ENCODE measurements at regions not wholly inside any gene's neighbourhood (a gene's known extent, or its start where the extent isn't known, plus 50 kb on each side); places are given as distances from the start of the nearest gene placed in this dataset.

DNA sequence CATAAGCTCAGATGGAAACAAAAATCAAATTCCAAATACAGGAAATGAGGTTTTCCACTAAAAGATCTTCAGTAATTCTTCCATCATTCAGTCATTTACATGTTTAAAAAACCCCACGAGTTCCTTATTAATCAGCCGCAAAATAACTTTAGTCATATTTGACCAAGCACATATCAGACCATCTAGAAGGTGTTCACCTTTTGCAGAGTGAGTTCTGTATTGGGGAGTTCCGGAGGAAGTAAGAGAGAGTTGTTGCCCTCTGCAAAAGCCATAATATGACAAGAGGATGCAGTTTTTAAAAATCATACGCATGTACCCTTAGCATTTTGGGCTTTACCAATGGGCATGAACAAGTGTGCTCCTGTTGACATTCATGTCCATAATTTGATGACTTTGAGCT lies 61.6 kb downstream of the CCR1 start:
- no peak for DNase-seq

DNA sequence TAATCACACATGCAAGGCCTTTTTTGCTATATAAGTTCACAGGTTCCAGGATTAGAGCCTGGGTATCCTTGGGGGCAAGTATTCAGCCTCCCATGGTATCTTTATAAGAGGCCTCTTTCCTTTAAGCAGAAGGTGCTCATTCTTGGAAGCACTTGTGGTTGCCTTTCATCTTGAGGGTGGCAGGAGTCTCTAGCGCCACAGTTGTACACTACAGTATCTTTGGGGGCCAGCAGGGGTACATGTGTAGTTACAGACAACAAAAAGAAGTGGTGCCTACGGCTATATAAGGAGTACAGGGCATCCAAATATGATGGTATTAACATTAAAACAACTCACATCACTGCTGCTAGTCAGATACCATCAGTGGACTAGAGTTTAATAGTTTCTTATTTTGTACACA lies 62.1 kb downstream of the CCR1 start:
- DNase-seq, result no peak

DNA sequence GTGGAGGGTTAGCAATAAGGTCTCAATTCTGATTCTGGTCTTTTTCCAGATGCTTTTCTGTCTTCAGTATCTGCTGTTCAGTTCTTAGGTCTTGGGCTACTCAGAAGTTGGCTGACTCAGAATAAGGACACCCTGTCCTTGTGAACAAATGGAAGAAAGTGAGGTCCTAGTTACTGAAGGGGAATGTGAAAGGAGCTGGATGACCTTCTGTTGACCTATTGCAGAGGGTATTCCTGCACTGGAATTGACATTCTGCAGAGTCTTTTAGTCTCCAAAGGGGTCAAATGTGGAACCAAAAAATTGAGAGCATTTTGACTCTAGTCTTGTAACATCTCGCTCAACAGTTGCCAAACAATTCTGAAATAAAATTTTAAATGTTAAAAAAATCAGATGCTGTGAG lies 63.0 kb downstream of the CCR1 start:
- DNase-seq, result no peak

DNA sequence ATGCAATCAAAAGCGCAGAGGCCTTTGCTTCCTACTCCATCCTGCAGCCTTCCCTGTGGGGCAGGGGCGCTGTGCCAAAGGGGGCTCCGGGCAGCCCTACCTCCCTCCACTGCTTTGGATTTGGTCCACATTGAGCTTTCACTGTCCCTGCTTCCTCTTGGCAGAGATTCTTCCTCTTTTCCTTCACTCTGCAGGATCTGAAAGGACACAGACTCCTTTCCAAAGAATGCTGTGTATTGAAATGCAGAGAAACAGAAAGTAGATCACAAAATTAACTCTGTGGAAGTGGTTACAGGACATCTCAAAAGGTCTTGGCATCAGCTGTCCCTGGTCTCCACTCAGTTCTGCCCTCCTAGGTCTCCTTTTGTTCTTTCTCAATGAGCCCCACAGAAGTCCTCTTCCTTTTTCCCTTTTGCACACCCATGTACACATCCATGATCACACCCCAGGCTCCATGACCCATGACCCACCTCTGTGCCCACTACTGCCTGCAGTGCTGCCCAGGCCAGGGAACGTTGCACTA lies 64.1 kb downstream of the CCR1 start:
- DNase-seq, result no peak

DNA sequence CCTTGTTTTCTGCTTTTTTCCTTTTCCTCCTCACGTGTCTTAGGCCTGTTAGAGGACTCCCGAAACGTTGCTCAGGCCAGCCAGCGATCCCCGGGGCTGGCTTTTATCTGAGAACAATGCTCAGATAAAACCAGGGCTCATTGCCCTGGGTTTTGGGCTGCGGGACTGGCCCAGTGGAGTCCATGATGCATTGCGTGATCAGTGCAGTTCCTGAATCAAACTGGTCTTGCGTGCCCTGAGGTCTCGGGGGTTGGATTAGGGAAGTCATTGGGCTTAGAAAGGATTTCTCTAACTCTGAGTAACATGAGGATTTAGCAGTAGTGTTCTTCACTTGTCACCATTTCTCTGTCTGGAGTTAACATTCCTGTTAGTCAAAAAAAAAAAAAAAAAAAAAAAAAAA lies 66.3 kb downstream of the CCR1 start:
- DNase-seq, result no peak

DNA sequence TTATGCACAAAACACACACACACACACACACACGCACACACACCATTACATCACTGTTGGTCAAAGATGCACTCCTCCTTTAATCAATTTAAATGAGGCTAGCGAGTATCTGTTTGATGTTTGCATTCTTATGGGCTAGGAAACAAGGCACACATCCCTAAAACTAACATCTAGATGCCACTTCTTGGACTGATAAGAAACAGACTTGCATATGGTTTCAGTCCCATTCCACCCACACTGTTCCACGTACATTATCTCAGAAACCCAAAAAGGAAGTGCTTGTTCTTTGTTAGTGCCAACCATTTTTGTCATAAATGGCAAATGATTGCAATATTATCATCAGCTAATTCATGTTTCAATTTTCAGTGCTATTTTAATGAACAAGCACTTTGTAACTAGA lies 69.5 kb downstream of the CCR1 start:
- no peak for DNase-seq

DNA sequence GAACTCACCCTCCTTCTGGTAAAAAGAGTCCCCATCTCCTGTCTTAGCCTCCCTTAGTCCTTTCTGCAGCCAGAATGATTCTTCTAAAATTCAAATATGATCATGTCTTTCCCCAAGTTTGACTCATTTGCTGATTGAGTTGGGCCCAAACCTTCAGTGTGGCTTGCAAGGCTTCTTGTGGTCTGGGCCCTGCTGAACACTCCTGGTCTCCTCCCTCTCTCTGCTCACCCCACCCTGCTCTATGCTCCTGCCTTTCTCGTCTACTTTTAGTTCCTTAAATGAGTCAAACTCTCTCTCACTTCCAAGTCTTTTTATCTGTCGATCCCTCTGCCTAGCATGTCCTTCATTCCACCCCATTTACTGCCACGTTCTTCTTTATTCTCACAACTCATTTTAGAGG lies 72.6 kb downstream of the CCR1 start:
- DNase-seq, result no peak

DNA sequence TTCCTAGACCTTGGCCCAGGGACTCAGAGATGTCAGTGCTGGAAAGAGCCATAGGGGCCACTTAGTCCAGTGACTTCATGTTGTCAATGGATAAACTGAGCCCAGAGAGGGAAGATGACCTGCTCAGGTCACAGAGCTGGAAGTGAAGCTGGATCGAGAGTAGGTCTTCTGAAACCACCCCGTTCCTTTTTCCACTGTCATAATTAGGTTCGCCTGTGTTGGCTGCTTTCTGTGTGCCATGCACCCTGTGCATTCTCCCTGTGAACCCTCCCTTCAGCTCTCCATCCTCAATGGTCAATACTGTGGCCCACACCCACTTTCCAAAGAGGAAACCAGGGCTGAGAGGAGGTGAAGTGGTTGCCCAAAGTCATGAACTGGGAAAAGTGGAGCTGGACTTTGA lies 74.8 kb downstream of the CCR1 start:
- no peak for DNase-seq

DNA sequence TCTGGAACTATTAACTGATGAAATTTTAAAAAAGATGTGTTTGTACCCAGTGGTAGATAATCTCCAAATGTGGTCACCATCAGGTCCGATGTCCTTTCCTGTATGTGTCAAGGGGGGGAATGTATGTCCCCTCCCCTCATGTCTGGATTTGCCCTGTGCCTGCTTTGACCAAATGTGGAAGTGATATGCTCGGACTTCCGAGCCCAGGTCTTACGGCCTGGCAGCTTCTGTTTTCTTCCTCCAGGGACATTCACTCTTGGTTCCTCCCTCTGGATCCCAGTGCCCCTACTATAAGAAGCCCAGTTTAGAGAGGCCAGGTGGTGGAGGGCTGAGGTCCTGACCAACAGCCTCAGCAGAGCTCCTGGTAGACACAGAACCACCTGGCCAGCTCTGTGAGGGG lies 75.5 kb downstream of the CCR1 start:
- DNase-seq, result peak in 1 of 2 experiments; percentile 2

DNA sequence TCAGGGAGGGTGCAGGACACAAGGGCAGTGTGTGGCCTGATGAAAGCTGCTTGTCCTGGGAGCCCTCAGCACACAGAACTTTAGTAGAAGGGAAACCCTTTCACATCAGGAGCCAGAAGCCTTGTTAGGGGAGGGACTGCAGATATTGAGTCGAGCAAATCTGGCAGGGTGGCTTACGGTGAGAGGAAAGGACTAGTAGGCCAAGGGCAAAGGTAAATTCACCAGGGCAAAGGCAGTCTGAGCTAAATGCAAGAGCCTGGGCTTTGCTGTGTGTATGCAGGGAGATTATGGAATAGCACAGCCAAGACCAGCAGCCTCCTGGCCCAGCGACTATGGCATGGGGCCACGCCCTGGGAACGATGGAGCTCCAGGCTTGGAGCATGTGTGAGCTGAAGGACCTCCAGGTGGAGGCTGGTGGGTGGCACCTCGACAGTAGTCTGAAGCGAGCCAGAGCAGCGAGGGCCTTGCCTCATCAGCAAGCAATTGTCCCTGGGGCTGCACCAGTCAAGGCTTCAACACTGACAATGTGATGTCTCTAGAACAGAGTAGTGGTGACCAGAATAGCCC lies 76.1 kb downstream of the CCR1 start:
- DNase-seq, result no peak

DNA sequence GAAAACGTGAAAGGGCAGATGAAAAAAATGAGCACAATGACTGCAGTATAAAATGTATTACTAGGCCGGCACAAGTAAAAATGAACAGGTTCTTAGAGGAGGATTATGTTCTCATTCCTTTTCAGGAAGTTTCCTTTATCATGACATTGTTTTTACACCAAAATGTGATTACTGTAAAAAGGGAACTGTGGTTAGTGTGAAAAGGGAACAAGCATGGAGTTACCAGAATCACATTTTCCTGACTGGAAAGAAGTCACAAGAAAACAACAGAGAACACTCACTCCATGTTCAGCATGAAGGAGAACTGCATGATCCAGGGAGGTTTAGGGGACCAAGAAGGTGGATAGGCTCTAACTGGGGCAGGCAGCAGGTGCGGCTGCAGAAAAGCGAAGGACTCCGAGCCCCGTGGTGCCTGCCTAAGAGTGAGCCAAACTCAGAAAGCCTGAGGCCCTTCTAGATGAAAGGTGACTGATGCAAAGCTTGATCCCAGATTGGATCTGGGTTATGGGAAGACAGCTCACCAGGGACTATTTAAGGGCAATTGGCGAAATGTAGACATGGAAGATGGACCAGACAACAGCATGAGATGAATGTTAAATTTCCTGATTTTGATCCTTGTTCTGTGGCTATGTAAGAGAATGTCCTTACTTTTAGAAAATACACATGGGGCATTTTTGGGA lies 77.3 kb downstream of the CCR1 start:
- no peak for DNase-seq

DNA sequence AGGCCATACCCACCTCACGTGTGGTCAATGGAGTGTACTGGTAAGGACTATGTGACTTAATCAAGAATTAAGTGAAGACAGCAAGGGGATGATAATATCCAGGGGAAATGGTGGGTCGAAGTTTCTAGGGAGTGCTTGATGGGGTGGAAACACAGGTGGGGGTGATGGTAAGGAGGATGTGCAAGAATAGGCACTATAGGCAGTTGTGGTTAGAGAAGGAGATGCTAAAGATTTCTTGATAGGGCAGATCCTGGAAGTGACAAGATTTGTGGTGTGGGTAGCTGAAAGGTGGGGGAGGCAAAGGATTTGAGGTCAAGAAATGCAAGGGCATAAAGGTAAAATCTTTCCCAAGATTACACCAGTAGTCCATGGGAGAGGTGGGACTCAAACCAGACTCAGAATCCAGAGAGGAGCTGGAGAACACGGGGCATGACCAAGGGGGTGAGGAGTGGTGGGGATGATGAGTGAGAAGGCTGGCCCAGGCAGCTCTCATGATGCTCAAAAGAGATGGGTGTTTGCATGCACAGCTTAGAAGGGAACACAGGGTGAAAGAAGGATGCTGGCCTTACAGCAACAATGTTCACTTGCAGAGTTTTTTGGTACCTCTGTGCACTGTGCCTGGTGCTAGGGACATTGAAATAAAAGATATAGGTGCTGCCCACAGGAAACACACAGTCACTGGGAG lies 78.4 kb downstream of the CCR1 start:
- no peak for DNase-seq

DNA sequence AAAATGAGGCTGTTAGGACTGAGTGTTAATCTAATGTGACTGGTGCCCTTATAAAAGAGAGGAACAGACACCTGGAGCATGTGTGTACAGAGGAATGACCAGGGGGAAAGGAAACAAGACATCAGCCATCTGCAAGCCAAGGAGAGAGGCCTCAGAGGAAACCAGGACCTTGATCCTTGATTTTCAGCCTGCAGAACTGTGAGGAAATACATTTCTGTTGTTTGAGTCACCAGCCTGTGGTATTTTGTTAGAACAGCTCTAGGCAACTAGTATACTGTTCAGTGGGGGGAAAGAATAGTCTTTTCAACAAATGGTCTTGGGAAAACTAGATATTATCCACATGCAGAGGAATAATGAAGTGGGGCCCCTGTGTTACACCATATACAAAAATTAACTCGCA lies 80.6 kb downstream of the CCR1 start:
- DNase-seq, result no peak

DNA sequence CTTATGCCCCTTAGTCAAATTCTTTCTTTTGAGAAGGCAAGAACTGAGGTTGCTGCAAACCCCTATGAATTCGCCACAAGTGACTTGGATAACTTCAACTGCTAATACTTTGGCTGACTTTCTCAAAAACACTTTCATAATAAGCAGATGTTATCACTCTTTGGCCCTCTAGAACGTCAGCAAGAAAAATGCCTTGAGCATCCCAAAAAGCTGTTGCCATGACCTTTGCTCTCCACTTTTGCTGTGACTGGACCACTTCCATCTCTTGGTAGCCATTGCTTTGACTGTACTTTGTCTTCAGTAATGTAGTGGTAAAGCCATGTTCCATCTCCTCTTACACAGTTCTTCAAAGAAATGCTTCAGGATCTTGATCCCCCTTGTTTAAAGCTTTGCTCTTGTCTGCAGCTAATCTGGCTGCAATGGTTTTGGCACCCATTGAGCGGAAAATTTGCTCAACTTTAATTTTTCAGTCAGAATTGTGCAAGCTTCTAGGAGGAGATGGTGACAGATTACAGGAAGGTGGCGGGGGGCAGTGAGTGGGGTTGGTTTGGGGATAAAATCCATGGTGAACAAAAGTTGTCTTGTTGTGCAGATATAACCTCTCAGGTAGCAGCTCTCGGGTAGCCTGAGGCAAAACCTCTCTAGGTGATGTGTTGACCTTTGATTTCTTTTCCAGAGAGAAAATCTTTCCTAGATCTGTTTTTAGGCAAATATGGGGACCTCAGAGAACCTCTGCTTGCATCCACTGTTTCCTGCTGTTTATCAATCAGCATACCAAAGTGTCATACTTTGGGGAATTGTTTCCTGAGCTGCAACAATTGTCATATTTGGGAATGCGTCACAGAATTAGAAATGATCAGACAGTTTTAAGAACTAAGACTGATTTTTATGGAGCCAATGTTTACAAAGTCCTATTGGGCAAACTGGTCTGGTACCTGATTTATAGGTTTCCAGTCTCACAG lies 83.6 kb downstream of the CCR1 start:
- DNase-seq, result no peak

DNA sequence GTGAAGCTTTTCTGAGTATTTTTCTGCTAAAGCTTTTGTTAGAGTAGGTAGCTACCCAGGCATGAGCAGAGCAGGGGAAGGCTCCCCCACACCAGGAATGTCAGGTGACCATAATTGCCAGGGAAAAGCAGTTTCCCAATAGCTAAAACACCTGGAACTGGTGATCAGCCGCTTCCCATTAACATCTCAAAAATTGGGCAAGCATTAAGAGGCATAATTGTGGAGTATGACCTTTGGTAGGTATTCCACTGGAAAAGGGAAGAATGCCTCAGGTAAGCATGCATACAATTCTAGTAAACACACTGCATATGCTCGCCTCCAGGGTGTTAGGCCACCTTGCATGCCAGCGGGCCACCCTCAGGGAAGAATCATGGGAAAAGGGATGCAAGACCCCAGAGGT lies 84.5 kb downstream of the CCR1 start:
- no peak for DNase-seq

DNA sequence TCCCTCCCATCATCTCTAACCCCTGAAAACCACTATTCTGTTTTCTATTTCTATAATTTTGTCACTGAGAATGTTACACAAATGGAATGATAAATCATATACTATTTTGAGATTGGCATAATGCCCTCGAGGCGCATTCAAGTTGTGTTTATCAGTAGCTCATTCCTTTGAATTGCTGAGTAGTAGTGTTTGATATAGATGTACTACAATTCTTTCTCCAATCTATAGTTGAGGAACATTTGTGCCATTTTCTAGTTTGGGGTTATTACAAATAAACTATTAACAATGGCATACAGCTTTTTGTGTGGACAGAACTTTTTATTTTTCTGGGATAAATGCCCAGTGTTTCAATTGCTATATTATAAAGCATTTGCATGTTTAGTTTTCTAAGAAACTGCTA lies 86.0 kb downstream of the CCR1 start:
- no peak for DNase-seq

DNA sequence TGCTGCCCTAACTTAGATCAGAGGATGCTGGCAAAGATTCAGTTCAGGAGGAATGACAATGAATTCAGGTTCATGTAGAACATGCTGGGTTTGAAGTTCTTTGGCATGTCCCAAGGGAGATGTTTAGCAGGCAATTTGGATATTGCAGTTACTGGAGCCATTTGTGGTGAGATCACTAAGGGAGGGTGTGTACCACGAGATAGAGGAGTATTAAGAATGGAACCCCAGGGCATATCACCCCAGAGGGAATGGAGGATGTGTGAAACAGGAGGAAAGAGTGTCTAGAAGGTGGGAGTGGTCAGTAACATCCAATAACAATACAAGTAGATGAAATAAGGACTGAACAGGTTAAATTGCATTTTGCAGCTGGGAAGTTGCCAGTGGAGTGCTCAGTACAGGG lies 87.1 kb downstream of the CCR1 start:
- no peak for DNase-seq

DNA sequence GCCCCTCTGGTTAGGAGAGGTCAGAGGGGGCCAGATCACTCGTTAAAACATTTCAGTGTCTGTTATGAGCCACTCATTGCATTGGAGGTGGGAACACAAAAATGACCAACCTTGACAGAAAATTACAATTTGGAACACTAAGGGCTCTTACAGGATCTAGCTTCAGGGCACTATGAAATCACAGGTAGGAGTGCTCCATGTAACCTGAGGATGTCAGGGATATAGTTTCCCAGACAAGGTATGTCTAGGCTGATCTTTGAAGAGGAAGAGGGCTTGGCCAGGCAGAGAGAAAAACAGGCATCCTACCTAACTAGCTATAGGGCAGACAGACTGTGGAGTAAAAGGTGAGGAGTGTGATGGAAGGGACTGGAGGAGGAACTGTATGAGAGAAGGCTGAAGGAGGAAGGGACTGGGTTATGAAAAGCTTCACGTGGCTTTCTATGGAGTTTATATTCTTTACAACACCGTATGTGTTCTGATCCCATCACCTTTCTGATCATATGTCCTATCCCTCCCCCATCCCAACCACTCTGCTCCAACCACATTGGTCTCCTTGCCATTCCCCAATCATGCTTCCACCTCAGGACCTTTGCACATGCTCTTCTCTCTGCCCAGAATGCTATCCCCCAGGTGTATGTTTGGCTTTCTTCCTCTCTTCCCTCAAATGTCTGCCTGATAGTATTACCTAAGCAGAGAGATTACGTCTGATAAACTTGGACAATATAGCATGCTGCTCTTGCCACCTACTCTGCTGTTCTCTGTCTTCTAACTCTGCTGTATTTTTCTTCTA lies 88.2 kb downstream of the CCR1 start:
- no peak for DNase-seq

DNA sequence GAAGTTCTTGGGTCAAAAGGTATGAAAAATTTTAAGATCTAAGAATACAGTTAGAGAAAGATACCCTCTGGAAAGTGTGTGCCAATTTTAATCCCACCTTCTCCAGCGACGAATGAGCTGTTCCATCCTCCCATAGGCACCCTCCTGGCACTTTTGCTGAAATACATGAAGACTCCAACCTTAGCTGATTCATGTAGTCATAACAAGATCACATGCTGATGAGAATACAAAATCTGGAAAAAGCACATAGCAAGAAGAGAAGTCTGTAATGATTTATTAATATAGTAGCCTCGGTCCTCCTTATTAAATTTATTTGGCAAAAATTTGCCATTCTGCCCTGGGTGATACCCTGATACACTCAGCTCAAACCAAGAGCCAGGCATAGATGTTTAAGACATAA lies 88.9 kb downstream of the CCR1 start:
- DNase-seq, result no peak

DNA sequence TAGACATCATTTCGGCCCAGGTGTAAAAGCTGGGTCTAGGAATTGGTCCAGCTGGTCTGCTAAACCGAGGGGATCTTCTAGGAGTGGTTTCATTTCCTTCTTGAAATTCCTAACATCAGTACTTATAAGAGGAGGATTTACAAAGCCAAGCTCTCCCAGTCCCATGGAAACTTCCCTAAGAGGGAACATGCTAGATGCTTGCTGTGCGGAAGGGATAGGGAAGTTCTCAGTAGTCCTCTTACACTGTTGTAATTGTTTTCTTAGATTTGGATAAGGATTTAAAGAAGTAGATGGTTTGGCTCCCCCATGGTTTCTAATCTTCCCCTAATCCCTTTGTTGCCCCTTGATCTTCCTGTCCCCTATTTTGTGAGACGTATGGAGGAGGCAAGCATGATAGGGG lies 89.7 kb upstream of the XCR1 start:
- no peak for DNase-seq

DNA sequence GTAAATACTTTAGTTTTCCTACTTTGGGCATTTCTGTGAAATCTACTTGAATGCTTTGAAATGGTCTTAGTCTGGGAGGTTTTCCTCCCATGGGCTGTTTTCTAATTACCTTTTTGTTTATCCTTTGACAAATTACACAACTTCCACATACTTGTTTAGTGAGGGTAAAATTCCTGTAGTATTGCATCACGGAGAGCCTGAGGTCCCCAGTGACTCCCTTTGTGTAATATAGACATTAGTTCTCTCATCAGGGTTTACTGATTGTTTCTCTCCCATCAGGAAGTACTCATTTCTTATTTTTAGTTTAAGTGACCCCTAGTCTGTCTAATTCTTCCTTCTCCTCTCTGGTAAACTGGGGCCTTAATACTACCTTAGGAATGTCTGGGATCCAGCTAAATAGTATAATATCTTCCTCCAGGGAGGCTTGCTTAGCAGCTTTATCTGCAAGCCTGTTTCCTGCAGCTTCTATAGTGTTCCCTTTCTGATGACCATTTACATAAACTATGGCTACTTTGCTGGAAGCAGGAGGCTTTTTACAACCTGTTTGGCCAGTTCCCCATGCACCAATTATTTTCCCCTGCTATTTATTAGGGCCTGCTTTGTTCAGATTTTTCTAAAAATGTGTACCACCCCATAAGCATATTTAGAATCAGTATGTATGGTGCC lies 87.2 kb upstream of the XCR1 start:
- no peak for DNase-seq

DNA sequence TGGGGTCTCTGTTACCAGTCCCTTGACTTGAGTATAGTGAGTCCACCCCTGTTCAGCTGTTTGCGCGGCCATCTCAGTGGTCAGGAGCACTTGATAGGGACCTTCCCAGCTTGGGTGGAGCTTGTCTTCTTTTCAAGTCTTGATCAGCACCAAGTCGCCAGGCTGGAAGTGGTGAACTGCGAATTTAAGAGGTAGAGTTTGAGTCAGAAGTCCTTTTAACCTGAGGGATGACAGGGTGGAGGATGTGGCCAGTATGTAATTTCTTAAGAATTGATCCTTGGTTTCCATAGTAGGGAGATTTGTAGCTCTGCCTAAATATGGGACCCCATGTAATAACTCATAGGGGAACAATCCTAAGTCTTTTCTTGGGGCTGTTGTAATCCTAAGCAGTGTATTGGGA lies 86.3 kb upstream of the XCR1 start:
- DNase-seq, result no peak

Data from SHP77 (cell line).